OCI-LY7 (cell line): ENCODE measurements at regions not wholly inside any gene's neighbourhood (a gene's known extent, or its start where the extent isn't known, plus 50 kb on each side); places are given as distances from the start of the nearest gene placed in this dataset.

Source experiments
- BruUV-seq: library from RNA; stranded (reverse); fragments of 400-500 nt; replicated peaks from 2 replicates; lab custom pipeline; 2021; lab: Mats Ljungman, UMichigan
- CTCF ChIA-PET: fragments of 300-600 bp; sonication (Branson Sonifier 250); formaldehyde crosslinking; loops from one replicate; lab custom pipeline; 2022; ENCODE audit warnings: antibody characterized with exemption; ENCODE audit not compliant: unreplicated experiment; lab: Charles Lee
- POLR2A ChIA-PET: fragments of 300-600 bp; sonication (Branson Sonifier 250); formaldehyde crosslinking; loops from one replicate; lab custom pipeline; 2022; ENCODE audit warnings: antibody characterized with exemption; lab: Charles Lee
- DNase-seq: peaks from one replicate; pipeline ENCODE4 v3.0.0-alpha.2; 2015; ENCODE audit warnings: low spot score
- H2AFZ ChIP-seq: fragments of 200-600 bp; sonication (generic), shearing (Covaris generic); 2 replicates; pipeline ENCODE4 v1.6.1; 2014; ENCODE audit warnings: mild to moderate bottlenecking, antibody characterized with exemption, low read length, moderate library complexity
- H3K27ac ChIP-seq: fragments of 200-600 bp; sonication (generic); 2 replicates; pipeline ENCODE4 v1.5.1; 2014; ENCODE audit warnings: mixed run types, low read depth, mild to moderate bottlenecking, moderate library complexity, low read length, inconsistent platforms; ENCODE audit not compliant: poor library complexity, severe bottlenecking
- H3K36me3 ChIP-seq: fragments of 200-600 bp; sonication (generic); 2 replicates; pipeline ENCODE4 v1.6.1; 2014; ENCODE audit warnings: mild to moderate bottlenecking, antibody characterized with exemption, low read length, moderate library complexity, mixed read lengths; ENCODE audit not compliant: insufficient read depth
- H3K4me1 ChIP-seq: fragments of 200-600 bp; sonication (generic); 2 replicates; pipeline ENCODE4 v1.5.1; 2014; ENCODE audit warnings: mild to moderate bottlenecking, low read length; ENCODE audit not compliant: insufficient read depth, poor library complexity, severe bottlenecking
- H3K4me2 ChIP-seq: fragments of 200-600 bp; sonication (generic); 2 replicates; pipeline ENCODE4 v1.6.1; 2014; ENCODE audit warnings: mild to moderate bottlenecking, low read length
- H3K4me3 ChIP-seq: fragments of 200-600 bp; sonication (generic); 2 replicates; pipeline ENCODE4 v1.5.1; 2014; ENCODE audit warnings: mild to moderate bottlenecking, low read depth, low read length; ENCODE audit not compliant: poor library complexity, severe bottlenecking
- H3K79me2 ChIP-seq: fragments of 200-600 bp; sonication (generic); 2 replicates; pipeline ENCODE4 v1.6.1; 2016; ENCODE audit warnings: low read depth, mild to moderate bottlenecking, low read length, moderate library complexity, mixed read lengths; ENCODE audit not compliant: insufficient read depth
- H3K9me2 ChIP-seq: fragments of 200-600 bp; sonication (generic); 2 replicates; pipeline ENCODE4 v1.6.1; 2016; ENCODE audit warnings: mild to moderate bottlenecking, low read length, mixed read lengths; ENCODE audit not compliant: insufficient read depth
- H3K9me3 ChIP-seq: fragments of 200-600 bp; sonication (generic); 2 replicates; pipeline ENCODE4 v1.6.1; 2014; ENCODE audit warnings: mild to moderate bottlenecking, mixed run types, low read length, mixed read lengths
- H4K20me1 ChIP-seq: fragments of 200-600 bp; sonication (generic); 2 replicates; pipeline ENCODE4 v1.6.1; 2014; ENCODE audit warnings: mild to moderate bottlenecking, antibody characterized with exemption, low read length, moderate library complexity, mixed read lengths; ENCODE audit not compliant: insufficient read depth
- CTCF ChIP-seq: fragments of 200-600 bp; sonication (generic); conservative IDR thresholded peaks from 2 replicates; pipeline ENCODE4 v1.5.1; 2014; ENCODE audit warnings: mild to moderate bottlenecking, antibody characterized with exemption, low read length, moderate library complexity, mixed read lengths
- EZH2phosphoT487 ChIP-seq: fragments of 200-600 bp; sonication (generic); IDR thresholded peaks from 2 replicates; pipeline ENCODE4 v1.6.1; 2018; ENCODE audit warnings: low read depth, borderline replicate concordance, mild to moderate bottlenecking, mixed run types, antibody characterized with exemption, low read length, moderate library complexity, mixed read lengths
- intact Hi-C: fragments of 100-400 bp; cut with micrococcal nuclease; formaldehyde crosslinking; loops from one replicate; pipeline ENCODE4 v1.10.0; 2022; ENCODE audit not compliant: unreplicated experiment

- no peak for DNase-seq
- no peaks in the 10 kb centered on the region for H4K20me1 ChIP-seq
- ChIA-PET POLR2A (interaction anchor here (0.5 kb wide), 1 partner anchor 1947 kb away, joined by 3 read pairs; no protein-coding TSS in a partner anchor), CTCF (no interaction called here)
- no peaks in the 10 kb centered on the region for H3K9me3 ChIP-seq
- no peaks in the 10 kb centered on the region for H3K79me2 ChIP-seq
- no TSS peak for BruUV-seq
- intact Hi-C loops: no loop called here
- H2AFZ ChIP-seq: no peak overlapping the region
- TF ChIP-seq CTCF: no peak
- no peak for TF ChIP-seq EZH2phosphoT487
- no peaks in the 10 kb centered on the region for H3K36me3 ChIP-seq
- H3K9me2 ChIP-seq: no peaks in the 10 kb centered on the region
- H3K27ac ChIP-seq: no peak overlapping the region
- H3K4me2 ChIP-seq: no peak overlapping the region
- no peak overlapping the region for H3K4me3 ChIP-seq
- H3K4me1 ChIP-seq: no peaks in the 10 kb centered on the region
These were observed 501.9 kb downstream of the TRHDE start for GRCh38 chr12:72774023-72774422.

GRCh38 chr12:72777806-72778205 is 505.6 kb downstream of the TRHDE start:
- CTCF ChIA-PET: no interaction called here

More at GRCh38 chr12:72777806-72778205, 505.6 kb downstream of the TRHDE start:
- no peak for DNase-seq
- no peak overlapping the region for H3K4me2 ChIP-seq
- no peaks in the 10 kb centered on the region for H3K9me2 ChIP-seq
- intact Hi-C loops: no loop called here
- TF ChIP-seq EZH2phosphoT487 (no peak), CTCF (no peak)
- no peaks in the 10 kb centered on the region for H4K20me1 ChIP-seq
- H3K27ac ChIP-seq: no peak overlapping the region
- no TSS peak for BruUV-seq
- H3K4me3 ChIP-seq: no peak overlapping the region
- POLR2A ChIA-PET: interaction anchor here (0.7 kb wide), 1 partner anchor 376 kb away, joined by 3 read pairs; no protein-coding TSS in a partner anchor
- H3K79me2 ChIP-seq: no peaks in the 10 kb centered on the region
- no peaks in the 10 kb centered on the region for H3K4me1 ChIP-seq
- no peaks in the 10 kb centered on the region for H3K36me3 ChIP-seq
- no peak overlapping the region for H2AFZ ChIP-seq
- no peaks in the 10 kb centered on the region for H3K9me3 ChIP-seq
